Esophagus muscularis mucosa (tissue), 4 donors: ENCODE measurements at regions not wholly inside any gene's neighbourhood (a gene's known extent, or its start where the extent isn't known, plus 50 kb on each side); places are given as distances from the start of the nearest gene placed in this dataset.

ENCODE experiments used
- EP300 ChIP-seq: sonication (generic); formaldehyde crosslinking; IDR thresholded peaks from one replicate; pipeline ENCODE4 v1.6.1; 2017; ENCODE audit warnings: antibody characterized with exemption
- POLR2A ChIP-seq: fragments of 450-650 bp; IDR thresholded peaks from one replicate; pipeline ENCODE4 v1.6.1; 2017; ENCODE audit warnings: antibody characterized with exemption, moderate library complexity, mild to moderate bottlenecking, low read depth
- POLR2AphosphoS5 ChIP-seq, 2 donors: sonication (generic); formaldehyde crosslinking; IDR thresholded peaks; one replicate each; pipeline ENCODE4 v1.6.1; 2017; ENCODE audit warnings: antibody characterized with exemption in 2 of 2
- TF ChIP-seq, protein P1 (sequence below), 3 experiments: fragments of 200-600 bp in 2 of 3; fragments of 450-650 bp in 1 of 3; sonication (generic) in 2 of 3; IDR thresholded peaks; one replicate each; pipeline ENCODE4 v1.5.1; 2017 to 2019; ENCODE audit warnings: antibody characterized with exemption in 3 of 3, mild to moderate bottlenecking in 2 of 3, moderate library complexity in 1 of 3

DNA sequence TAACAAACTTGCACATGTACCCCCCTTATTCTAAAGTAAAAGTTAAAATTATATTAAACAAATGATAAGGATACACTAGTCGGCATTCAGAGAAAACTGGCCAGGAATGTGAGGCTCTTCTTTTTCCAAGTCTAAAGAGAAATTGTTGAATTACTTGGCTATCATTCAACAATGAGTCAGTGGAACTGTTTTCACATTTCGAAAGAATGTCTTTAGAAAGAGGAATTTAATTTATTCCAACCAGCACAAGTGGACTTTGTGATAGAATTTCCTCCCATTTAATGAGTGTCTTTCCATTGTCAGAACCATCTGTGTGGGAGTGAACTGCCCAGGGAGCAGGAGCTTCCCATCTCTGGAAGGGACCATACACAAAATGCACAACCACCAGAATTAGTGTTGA lies 792.2 kb downstream of the EPHA4 start:
- no peak for TF ChIP-seq EP300
- no peak for TF ChIP-seq POLR2A
- TF ChIP-seq, protein P1, sequence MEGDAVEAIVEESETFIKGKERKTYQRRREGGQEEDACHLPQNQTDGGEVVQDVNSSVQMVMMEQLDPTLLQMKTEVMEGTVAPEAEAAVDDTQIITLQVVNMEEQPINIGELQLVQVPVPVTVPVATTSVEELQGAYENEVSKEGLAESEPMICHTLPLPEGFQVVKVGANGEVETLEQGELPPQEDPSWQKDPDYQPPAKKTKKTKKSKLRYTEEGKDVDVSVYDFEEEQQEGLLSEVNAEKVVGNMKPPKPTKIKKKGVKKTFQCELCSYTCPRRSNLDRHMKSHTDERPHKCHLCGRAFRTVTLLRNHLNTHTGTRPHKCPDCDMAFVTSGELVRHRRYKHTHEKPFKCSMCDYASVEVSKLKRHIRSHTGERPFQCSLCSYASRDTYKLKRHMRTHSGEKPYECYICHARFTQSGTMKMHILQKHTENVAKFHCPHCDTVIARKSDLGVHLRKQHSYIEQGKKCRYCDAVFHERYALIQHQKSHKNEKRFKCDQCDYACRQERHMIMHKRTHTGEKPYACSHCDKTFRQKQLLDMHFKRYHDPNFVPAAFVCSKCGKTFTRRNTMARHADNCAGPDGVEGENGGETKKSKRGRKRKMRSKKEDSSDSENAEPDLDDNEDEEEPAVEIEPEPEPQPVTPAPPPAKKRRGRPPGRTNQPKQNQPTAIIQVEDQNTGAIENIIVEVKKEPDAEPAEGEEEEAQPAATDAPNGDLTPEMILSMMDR (IDR thresholded peaks at IDR 0.05): no peak
- no peak for TF ChIP-seq POLR2AphosphoS5 (IDR thresholded peaks at IDR 0.05)
